ENCODE measurements at regions not wholly inside any gene's neighbourhood (a gene's known extent, or its start where the extent isn't known, plus 50 kb on each side); places are given as distances from the start of the nearest gene placed in this dataset.

DNA sequence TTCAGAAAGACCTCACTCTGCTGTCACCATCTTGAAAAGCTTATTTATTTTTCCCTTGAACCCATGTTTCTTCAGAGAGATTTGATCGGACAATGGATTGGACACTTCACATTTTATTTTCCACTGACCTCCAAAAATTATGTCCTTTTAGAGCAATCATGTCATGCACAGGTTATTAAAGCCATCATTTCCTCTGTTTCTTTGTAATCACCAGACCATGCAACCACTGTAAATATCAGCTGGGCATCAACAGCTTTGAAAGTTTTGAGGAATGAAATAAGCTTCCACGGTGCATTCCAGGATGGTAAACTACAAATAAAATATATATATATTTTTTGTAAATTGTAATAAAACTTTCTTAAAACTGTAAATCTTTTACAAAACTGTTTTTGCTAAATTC is 144.1 kb upstream of the ADAMTS5 start:
- no peak for DNase-seq

DNA sequence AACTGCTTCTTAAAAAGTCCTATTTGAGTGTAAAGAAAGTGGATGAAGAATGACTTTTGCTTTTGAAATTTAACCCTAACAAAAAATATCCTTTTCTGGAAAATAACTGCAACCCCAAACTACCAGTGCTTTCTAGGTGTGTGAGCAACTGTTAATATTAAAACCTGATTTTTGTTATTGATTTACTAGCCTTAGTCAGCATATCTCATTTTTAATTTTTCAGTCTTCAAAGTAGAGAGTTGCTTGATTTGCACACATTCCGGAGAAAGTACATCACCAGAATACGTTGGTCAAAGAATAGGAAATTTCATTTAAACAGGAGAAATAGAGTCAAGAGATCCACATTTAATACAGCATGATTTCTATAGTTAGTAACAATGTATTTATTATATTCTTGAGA is 141.8 kb upstream of the ADAMTS5 start:
- DNase-seq: no peak

DNA sequence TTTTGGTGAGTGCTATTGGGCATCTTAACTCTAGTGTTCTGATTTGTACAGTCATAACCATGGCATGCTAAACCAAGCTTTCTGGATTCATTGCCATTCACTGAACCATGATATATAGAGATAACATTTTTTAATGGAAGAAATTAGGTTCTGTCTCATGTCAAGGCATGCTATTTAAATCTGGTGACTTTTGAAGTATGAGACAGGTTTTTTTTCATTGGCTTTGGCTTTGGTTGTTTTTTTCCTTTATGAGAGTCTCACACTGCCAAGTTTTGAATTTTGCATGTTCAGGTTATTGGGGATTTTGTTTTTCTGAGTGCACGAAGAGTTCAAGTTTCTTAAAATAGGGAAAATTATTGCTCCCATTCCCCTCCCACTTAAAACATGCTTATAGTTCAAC is 141.3 kb upstream of the ADAMTS5 start:
- no peak for DNase-seq

DNA sequence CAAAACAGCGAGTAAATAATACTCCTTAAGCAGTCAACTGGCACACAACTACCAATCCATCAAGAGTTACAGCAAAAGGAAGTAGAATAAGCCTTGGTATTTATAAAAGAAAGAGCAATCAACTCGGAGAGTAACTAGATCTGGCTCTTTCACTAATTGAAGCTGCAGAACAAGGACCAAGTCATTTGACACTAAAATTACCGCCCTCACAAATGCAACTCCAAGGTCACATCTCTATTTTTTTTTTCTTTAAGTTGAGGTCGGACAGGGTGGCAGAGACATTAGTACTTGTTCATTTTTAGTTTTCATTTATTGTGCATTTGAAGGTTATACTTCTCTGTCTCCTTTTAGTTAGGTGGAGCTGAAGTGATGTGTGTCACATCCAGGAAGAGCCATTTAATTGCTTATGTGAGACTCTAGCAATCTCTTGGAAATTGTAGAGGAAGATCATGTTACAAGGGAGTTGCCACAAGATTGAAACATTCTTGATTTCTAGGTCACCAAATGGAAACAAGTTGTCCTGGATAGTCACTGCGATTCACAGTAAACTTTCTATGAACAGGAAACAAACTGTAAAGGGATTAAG is 138.1 kb upstream of the ADAMTS5 start:
- DNase-seq: no peak

DNA sequence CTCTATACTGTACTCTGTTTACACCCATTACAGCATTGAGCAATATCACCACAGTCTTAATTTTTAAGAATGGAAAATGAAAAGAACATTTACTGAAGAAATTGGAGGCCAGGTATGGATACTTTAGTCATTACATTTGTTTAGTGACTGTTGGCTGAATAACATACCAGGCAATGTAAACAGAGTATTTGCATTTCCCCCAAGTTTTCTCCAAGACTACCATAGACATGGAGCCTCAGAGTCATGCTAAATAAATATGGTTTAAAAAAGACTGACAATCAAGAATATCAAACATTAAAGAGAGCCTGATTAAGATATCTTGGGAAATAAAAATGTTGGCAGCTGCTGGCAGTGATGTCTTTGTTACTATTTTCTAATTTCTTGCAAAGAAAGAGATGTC is 136.9 kb upstream of the ADAMTS5 start:
- DNase-seq: no peak

DNA sequence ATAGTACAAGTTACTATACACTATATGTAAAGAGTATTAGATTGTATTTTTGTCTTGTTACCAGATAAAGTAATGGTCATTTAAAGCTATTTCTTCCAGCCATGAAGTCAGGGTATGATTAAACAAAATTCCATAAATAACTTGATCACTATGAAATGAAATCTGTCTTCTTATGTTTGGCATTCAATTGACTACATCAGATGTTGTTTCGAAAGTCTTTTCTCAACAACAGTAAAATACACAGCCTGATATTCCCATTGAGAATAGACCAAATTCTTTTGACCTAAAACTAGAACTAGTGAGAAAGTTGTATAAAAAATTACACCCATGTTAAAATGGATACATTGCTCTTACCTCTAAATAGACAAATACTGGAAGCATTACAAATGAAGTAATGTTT is 134.6 kb upstream of the ADAMTS5 start:
- no peak for DNase-seq

DNA sequence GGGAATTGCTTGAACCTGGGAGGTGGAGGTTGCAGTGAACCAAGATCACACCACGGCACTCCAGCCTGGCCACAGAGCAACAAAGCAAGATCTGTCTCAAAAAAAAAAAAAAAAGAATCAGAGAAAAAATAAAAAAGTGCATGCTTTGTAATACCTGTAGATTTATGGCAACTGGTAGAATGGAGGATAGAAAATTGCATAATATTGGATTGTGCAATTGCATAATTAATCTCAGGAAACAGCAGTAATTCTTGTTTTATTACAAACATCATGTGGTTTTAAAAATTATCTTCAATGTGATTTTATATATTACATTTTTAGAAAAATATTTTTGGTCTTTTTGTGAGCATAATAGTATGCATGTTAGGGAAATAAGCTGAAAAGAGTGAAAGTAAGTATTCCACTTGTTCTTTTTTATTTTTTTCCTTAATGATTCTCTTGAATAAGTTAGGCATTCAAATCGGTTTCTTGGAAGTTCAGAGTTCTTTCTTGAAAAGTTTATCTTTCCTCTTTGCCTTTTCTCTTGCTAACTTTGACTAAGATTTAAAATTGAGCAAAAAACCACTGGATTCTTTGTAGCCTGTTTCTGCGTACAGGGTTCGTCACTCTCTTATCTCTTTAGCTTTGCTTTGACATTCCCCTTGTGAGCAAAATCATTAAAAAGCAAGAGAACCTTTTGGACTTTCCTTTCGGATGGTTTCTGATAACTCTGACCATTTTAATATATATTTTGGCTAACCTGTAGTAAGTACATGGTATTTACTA is 127.5 kb upstream of the ADAMTS5 start:
- DNase-seq: no peak

DNA sequence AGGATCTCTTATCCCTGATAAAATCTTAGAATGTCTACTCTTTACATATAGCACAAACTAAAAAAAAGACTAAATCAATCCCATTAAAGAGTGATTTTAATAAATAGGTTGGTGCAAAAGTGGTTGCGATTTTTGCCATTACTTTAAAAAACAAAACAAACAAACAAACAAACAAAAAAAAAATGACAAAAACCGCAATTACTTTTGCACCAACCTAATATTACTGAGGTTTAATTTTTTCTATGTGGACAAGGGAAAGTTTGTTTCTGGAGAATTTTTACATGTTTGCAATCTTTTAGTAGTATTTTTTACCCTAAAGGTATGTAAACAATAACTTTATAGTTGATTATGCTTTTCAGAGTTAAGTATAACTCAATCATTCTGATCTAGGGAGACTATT is 119.7 kb upstream of the ADAMTS5 start:
- DNase-seq: no peak

DNA sequence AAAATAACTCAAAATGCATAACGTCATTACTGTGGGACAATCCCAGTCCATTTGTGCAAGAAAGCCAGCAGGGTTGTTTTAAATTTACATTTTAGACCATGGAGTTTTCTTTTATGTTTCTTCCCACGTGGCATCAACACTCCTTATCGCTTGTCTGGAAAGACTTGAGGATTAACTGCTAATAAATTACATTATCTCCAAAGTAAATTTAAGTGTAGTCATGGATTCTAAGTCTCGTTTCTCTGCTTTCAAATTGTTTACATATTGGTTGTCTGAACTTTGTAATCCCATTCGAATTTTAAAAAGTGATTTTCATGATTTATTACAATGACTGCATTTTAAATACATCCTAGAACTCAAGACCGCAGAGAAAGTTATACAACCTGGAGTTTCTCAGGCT is 119.3 kb upstream of the ADAMTS5 start:
- no peak for DNase-seq

DNA sequence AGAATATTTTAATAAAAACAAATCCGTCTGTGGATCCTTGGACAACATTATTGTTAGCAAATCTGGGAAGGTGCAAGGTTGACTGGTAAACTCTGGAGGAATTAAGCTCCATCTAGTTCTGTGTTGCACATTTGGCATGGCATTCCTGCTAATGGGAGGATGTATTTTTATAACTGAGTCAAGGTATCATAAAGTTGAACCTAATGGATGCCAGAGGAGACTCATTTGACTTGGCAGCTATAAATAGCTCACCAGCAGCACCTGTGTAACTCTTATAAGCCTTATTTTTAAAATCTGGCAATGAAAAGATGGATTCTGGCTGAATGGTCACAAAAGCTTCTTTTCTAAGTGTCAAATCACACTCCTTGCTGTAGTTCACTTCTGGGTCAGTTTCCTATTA is 118.5 kb upstream of the ADAMTS5 start:
- DNase-seq: no peak

DNA sequence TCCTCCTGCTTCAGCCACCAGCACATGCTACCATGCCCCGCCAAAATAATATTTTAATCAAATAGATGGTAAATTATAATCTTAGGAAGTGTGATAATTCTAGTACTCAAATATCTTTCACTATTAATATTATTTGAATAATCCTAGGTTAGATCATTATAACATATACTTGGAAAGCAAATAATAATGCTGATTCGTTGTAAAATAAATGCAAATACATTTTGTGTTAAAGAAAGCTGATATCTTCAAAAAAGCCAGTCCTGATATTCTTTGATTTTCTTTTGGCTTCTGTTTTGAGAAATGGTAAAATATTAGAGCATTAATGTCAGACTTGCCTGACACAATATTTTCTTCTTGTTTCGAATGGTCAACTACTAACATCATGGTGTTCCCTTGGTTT is 116.3 kb upstream of the ADAMTS5 start:
- no peak for DNase-seq

DNA sequence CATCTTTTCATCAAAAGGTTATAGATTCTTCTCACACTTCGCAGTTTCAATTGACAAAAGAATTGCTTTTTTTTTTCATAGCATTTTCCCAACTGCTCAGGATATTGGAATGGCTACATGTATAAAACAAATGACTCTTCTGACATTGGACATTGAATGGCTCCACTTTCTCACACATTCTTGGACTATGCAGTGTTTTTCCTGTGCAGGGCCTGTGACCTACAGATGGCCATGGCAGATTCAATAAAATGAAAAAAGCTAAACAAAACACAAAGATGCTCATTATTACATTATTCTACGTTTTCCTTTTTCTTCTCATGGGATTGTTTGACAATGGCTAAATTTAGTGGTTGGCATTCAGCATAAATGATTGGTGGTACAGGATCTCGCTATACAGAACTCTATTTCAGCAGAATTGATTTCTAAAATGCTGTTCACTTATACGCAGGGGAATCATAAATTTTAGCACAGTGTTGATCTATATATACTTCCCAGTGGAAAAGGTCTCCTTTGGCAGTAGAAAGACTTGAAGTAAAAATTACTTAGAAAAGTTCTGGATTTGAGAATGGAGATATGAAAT is 115.6 kb upstream of the ADAMTS5 start:
- DNase-seq: no peak

DNA sequence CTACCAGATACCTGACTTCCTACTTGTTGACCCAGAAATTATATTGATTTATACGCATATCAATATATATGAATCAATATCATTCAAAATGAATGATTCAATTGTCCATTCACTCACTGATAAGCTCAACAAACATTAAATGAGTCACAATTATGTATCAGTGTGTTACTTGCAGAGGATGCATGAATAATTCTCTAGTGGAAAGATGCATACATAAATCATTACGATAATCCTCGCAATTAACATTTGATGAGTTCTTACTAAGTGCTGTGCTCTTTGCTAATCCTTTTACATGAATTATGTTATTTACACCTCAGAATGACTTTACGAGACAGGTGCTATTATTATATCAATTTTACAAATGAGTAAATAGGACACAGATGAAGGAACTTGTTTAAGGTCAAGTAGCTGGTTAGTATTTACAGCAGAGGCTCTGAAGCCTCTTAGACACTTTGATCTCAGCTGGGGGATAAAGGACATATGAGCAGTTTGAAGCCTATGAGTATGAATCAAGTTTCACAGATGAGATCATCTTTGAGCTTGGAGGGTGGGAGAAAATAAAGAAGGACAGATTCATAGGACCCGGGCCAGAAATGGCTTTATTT is 112.8 kb upstream of the ADAMTS5 start:
- no peak for DNase-seq

DNA sequence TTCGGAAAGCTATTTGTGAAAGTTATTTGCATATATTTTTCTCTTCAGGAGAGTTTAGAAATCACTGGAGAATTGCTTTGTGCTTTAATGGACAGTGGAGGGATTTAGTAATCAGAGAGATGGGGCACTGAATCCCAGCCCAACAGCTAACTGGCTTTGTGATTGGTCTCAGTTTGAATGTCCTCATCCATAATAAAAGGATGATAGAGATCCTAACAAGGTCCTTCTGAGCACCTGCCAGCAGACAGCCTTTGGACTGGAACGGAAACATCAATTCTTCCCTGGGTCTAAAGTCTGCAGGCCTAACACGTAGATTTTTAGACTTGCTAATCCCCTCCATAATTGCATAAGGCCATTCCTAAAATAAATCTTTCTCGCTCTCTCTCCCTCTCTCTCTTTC is 112.0 kb upstream of the ADAMTS5 start:
- DNase-seq: no peak

DNA sequence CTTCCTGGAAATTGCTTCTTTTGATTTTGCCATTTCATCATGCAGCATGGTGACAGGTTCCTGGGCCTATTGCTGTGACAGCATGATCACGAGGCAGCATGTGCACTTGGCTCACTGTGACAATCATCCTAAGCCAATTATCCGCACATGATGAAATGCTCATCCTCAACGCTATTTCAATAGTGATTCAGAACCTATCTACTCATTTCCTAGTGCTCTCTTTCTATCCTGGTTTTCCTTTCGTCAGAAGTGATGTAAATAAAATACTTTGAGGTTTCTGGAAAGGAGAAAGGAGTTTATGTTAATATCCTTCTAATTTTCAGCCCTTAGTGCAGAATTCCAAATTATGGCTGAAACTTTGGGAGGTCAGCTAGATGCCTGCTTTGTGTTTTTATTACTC is 110.6 kb upstream of the ADAMTS5 start:
- DNase-seq: no peak

DNA sequence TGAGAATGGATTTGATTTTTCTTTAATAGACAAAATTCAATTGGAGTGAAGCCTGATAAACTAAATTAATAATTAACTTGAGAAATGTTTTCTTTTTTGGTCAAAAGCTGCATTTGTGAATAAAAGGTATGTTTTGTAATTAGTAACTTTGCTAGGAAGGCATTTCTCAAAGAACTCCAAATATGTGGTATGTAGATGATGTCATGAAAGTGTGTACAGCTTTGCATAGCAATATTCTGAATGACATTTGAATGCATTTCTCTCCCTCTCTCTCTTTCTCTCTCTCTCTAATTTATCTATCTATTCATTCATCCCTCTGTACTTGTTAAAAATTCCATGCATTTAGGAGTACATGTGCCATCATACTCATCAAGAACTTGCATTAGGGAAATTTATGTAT is 109.1 kb upstream of the ADAMTS5 start:
- no peak for DNase-seq

DNA sequence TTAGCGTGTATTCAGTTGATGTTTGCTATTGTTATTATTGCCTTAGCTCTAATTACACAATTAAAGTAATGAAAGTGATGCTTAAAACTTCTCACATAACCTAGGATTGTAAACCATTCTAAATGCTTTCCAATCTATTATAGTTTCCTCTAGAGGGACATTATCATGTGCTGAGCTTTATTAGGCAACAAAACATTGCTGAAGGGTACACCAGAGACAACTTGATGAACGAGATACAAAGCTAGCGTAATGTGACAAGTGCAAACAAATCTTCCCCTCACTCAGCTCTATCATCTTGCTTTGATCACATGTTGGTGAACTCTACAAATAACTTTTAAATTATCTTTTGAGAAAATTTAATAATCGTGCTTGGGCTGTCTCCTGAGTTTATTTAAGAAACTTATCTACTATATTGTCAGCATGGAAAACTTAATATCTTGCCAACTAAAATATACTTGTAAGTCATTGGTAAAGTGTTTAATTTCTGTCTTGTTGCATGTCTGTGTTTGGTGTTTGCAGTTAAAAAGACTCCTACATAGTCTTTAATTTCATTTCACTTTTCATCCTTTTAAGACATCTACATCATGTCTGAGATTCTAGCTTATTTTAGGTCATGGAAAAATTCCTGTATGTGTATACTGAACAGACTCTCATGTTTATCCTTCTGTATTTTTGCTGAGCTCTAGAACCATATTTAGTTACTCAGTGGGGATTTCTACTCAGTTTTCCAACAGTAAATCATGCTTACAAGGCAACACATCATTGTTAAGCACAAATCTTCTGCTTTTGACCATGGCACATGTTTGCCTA is 104.2 kb upstream of the ADAMTS5 start:
- no peak for DNase-seq

DNA sequence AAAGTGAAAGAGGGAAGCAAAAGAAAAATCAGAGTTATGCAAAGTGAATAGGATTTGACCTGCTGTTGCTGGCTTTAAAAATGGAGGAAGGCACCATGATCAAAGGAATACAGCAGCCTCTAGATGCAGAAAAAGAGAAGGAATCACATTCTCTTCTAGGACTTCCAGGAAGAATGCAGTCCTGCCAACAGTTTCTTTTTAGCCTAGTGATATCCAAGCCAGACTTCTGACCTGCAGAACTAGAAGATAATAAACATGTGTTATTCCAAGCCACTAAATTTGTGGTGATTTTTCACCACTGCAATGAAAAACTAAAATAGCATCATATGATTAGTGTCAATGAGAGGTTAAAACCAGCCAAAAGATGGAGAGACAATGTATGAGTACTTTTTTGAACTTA is 101.9 kb upstream of the ADAMTS5 start:
- no peak for DNase-seq

DNA sequence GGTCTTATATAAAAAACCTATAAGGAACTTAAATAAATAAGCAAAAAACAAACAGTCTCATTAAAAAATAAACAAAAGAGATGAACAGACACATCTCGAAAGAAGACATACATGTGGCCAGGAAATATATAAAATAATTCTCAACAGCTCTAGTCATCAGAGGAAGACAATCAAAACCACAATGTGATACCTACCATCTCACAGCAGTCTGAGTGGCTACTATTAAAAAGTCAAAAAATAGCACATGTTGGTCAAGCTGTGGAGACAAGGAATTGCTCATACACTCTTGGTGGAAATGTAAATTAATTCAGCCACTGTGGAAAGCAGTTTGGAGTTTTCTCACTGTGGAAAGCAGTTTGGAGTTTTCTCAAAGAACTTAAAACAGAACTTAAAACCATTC is 100.3 kb upstream of the ADAMTS5 start:
- DNase-seq: no peak

DNA sequence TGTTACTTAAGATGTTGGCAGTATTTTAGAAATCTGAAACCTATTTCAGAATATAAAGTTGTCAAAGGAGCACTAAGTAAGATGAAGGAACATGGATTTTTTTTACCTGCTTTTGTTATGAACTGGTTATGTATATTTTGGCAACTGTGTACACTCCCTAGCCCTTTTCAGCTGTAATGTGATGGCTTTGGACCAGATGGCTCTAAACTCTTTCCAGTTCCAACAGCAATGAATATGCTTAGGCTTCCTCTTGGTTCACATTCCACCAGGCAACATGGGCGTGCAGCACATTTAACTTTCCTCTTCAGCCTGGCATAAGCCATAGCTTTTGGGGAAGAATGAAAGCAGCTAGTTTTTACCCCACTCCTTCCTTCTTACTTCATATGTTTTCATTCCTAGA is 95.6 kb upstream of the ADAMTS5 start:
- DNase-seq: no peak

DNA sequence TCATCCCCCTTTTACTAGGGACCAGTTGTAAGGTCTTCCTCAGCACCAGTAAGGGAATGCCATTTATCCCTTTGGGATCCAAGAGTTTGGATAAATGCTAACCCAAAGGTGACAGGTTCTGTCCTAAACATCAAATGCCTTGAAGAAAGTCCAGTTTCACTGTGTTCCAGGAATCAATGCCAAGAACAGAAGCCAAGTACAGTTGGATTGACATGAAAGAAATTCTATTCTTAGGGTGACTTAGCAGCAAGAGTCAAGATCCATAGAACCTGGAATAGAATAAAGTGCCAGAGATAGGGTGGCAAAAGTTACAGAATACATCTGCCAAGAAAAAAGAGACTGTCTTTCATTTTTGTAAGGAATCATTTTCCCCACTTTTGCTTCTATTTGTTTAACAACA is 94.9 kb upstream of the ADAMTS5 start:
- DNase-seq: no peak

DNA sequence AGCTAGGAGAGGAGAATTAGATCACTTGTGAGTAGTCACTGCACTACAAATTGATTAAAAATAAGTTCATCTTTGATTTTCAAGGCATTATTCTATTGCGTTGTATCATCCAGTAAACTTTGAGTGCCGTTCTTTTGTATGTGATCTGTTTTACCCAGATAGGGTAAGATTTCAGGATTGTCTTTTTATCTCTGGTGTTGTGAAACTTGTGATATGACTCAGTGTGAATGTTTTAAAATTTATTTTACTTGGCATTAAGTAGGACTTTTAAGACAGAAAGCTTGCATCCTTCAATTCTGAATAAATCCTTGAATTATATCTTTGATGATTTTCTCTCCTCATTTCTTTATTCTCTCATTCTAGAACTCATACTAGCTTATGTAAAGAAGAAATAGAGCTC is 93.3 kb upstream of the ADAMTS5 start:
- DNase-seq: no peak

All from CD4-positive, alpha-beta T cell treated with Interleukin-12 subunit alpha and Interleukin-12 subunit beta, for 1 hour (primary cell).